ENCODE measurements at regions not wholly inside any gene's neighbourhood (a gene's known extent, or its start where the extent isn't known, plus 50 kb on each side); places are given as distances from the start of the nearest gene placed in this dataset.

DNA sequence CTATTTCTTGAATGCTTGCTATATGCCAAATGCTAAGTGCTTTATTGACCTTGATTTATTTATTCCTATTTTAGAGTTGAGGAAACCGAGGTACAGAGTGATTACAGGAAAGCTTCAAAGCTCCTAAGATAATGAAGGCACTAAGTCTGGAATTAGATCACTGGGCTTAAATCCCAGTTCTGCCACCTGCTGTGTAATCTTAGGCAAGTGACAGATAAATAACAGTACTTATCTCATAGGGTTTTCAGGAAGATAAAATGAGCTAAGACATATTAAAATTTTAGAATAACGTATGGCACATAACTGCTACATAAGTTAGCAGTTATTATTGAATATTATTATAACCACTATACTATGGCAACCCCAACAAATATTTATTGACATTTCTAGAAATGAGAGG is 843.8 kb downstream of the DTWD2 start:
- TF ChIP-seq CTCF (IDR thresholded peaks at IDR 0.05; ENCODE audit: low read depth, low read length, poor library complexity, severe bottlenecking) (no peak), EZH2phosphoT487 (IDR thresholded peaks at IDR 0.05; ENCODE audit: borderline replicate concordance, low read length) (no peak)
